SK-N-SH (cell line): ENCODE measurements at regions not wholly inside any gene's neighbourhood (a gene's known extent, or its start where the extent isn't known, plus 50 kb on each side); places are given as distances from the start of the nearest gene placed in this dataset.

Source experiments
- CTCF ChIP-seq: fragments of 200-600 bp; sonication (generic); IDR thresholded peaks from 2 replicates; pipeline ENCODE4 v1.6.1; 2017; ENCODE audit warnings: antibody characterized with exemption, mild to moderate bottlenecking, moderate library complexity
- EP300 ChIP-seq, 2 experiments: IDR thresholded peaks; 2 replicates each; pipeline versions ENCODE4 v1.4.0 to v1.6.1; 2012; ENCODE audit warnings: borderline replicate concordance in 1 of 2, low read depth in 1 of 2, low read length in 1 of 2
- EZH2phosphoT487 ChIP-seq: fragments of 200-600 bp; sonication (generic); IDR thresholded peaks from 2 replicates; pipeline ENCODE4 v1.6.1; 2017; ENCODE audit warnings: low read depth, mixed run types, mild to moderate bottlenecking, antibody characterized with exemption, moderate library complexity, borderline replicate concordance
- FOXJ3 ChIP-seq: sonication (generic); formaldehyde crosslinking; IDR thresholded peaks from 2 replicates; pipeline ENCODE4 v1.5.1; 2020; ENCODE audit warnings: mild to moderate bottlenecking, missing genetic modification reagents
- GATA2 ChIP-seq: sonication (generic); formaldehyde crosslinking; IDR thresholded peaks from 2 replicates; pipeline ENCODE4 v1.5.0; 2020; ENCODE audit warnings: mild to moderate bottlenecking, missing genetic modification reagents
- JUND ChIP-seq: IDR thresholded peaks from 2 replicates; pipeline ENCODE4 v1.4.0; 2012
- NFIC ChIP-seq: IDR thresholded peaks from 2 replicates; pipeline ENCODE4 v1.4.0; 2012; ENCODE audit warnings: borderline replicate concordance
- NRF1 ChIP-seq: IDR thresholded peaks from 2 replicates; pipeline ENCODE4 v1.6.1; 2012; ENCODE audit warnings: low read depth, mild to moderate bottlenecking, low read length
- POLR2AphosphoS5 ChIP-seq: IDR thresholded peaks from 2 replicates; pipeline ENCODE4 v1.6.1; 2012; ENCODE audit warnings: low read depth, low read length
- RXRA ChIP-seq: IDR thresholded peaks from 2 replicates; pipeline ENCODE4 v1.4.0; 2012; ENCODE audit warnings: low read depth, mild to moderate bottlenecking, borderline replicate concordance
- SMC3 ChIP-seq: IDR thresholded peaks from 2 replicates; pipeline ENCODE4 v1.6.1; 2012; ENCODE audit warnings: low read depth, low read length, improper control_type of control experiment

GRCh38 chr16:87129771-87130170, 187.4 kb downstream of the C16orf95 start:
- TF ChIP-seq EZH2phosphoT487 (no peak), NFIC (no peak), CTCF (no peak), RXRA (no peak), POLR2AphosphoS5 (no peak), NRF1 (no peak), FOXJ3 (no peak), JUND (no peak), SMC3 (no peak), EP300 (IDR thresholded peaks at IDR 0.05; ENCODE audit: borderline replicate concordance in 1 of 2, low read depth in 1 of 2, low read length in 1 of 2) (no peak), GATA2 (CRISPR knock-in tag) (no peak)
